CD14-positive monocyte (primary cell): ENCODE measurements at regions not wholly inside any gene's neighbourhood (a gene's known extent, or its start where the extent isn't known, plus 50 kb on each side); places are given as distances from the start of the nearest gene placed in this dataset.

ENCODE experiments used
- DNase-seq, 3 donors: peaks; one replicate each; pipeline ENCODE4 v3.0.0-alpha.2; 2011 to 2022
- H2AFZ ChIP-seq: 2 replicates; pipeline ENCODE4 v1.6.0; 2012; ENCODE audit warnings: mild to moderate bottlenecking, low read depth, low read length, inconsistent platforms; ENCODE audit not compliant: insufficient read depth, poor library complexity, severe bottlenecking
- H3K27ac ChIP-seq, 2 donors: 1 replicate in 1 of 2; 2 replicates in 1 of 2; pipeline ENCODE4 v1.5.1; 2012 to 2013; ENCODE audit warnings: low read length in 2 of 2, control low read depth in 1 of 2, inconsistent platforms in 1 of 2, low read depth in 1 of 2, mild to moderate bottlenecking in 1 of 2
- H3K27me3 ChIP-seq, 2 donors: one replicate each; pipeline versions ENCODE4 v1.6.0 to v1.6.1; 2011 to 2013; ENCODE audit warnings: low read length in 2 of 2; ENCODE audit not compliant: control insufficient read depth in 2 of 2, insufficient read depth in 2 of 2
- H3K36me3 ChIP-seq, 2 donors: replicated peaks in 1 of 2; 1 replicate in 1 of 2; 2 replicates in 1 of 2; pipeline versions ENCODE4 v1.5.1 to v1.6.1; 2012 to 2013; ENCODE audit warnings: low read length in 2 of 2, control low read depth in 1 of 2, inconsistent platforms in 1 of 2, mild to moderate bottlenecking in 1 of 2; ENCODE audit not compliant: insufficient read depth in 2 of 2, control insufficient read depth in 1 of 2
- H3K4me1 ChIP-seq, 2 donors: 1 replicate in 1 of 2; 2 replicates in 1 of 2; pipeline versions ENCODE4 v1.5.1 to v1.6.1; 2012 to 2013; ENCODE audit warnings: low read length in 2 of 2, control low read depth in 1 of 2, inconsistent platforms in 1 of 2, mild to moderate bottlenecking in 1 of 2, moderate library complexity in 1 of 2; ENCODE audit not compliant: insufficient read depth in 2 of 2, control insufficient read depth in 1 of 2
- H3K4me2 ChIP-seq: replicated peaks from 2 replicates; pipeline ENCODE3; 2012; ENCODE audit warnings: low read length, moderate library complexity, mild to moderate bottlenecking; ENCODE audit not compliant: poor library complexity, severe bottlenecking; ENCODE audit errors: extremely low read depth
- H3K4me3 ChIP-seq, 3 experiments: fragments of 200-600 bp in 1 of 3; sonication (generic) in 1 of 3; replicated peaks in 1 of 3; 1 replicate in 2 of 3; 2 replicates in 1 of 3; pipeline ENCODE4 v1.5.1; 2011 to 2013; ENCODE audit warnings: low read length in 3 of 3, mild to moderate bottlenecking in 3 of 3, control low read depth in 2 of 3, low read depth in 2 of 3, inconsistent platforms in 1 of 3, moderate library complexity in 1 of 3
- H3K79me2 ChIP-seq: 2 replicates; pipeline ENCODE4 v1.6.0; 2012; ENCODE audit warnings: mild to moderate bottlenecking, control low read depth, inconsistent platforms, low read length, moderate library complexity; ENCODE audit not compliant: insufficient read depth
- H3K9ac ChIP-seq: 2 replicates; pipeline ENCODE4 v1.6.0; 2017; ENCODE audit warnings: low read length, mild to moderate bottlenecking; ENCODE audit not compliant: insufficient read depth, poor library complexity, severe bottlenecking
- H3K9me3 ChIP-seq, 2 donors: replicated peaks in 1 of 2; 1 replicate in 1 of 2; 2 replicates in 1 of 2; pipeline versions ENCODE4 v1.5.1 to v1.6.1; 2012 to 2013; ENCODE audit warnings: low read length in 2 of 2, control low read depth in 1 of 2; ENCODE audit not compliant: control insufficient read depth in 1 of 2, insufficient read depth in 1 of 2
- H4K20me1 ChIP-seq: 2 replicates; pipeline ENCODE4 v1.6.0; 2012; ENCODE audit warnings: mild to moderate bottlenecking, low read length, control low read depth, moderate library complexity; ENCODE audit not compliant: insufficient read depth
- H3K27ac Mint-ChIP-seq, 7 donors: one replicate each; pipeline ENCODE4 v1.8.0; 2020; ENCODE audit warnings: mild to moderate bottlenecking in 7 of 7, mixed read lengths in 7 of 7, moderate library complexity in 6 of 7, inconsistent platforms in 2 of 7
- H3K27me3 Mint-ChIP-seq, 3 donors: one replicate each; pipeline ENCODE4 v1.8.0; 2021 to 2022; ENCODE audit warnings: low read depth in 3 of 3, mild to moderate bottlenecking in 3 of 3, mixed read lengths in 3 of 3, moderate library complexity in 3 of 3, inconsistent platforms in 1 of 3
- H3K36me3 Mint-ChIP-seq, 2 donors: one replicate each; pipeline ENCODE4 v1.8.0; 2020; ENCODE audit warnings: mixed read lengths in 2 of 2, inconsistent platforms in 1 of 2, mild to moderate bottlenecking in 1 of 2
- H3K4me1 Mint-ChIP-seq: one replicate; pipeline ENCODE4 v1.8.0; 2020; ENCODE audit warnings: mild to moderate bottlenecking, mixed read lengths
- H3K4me3 Mint-ChIP-seq, 2 donors: one replicate each; pipeline ENCODE4 v1.8.0; 2020; ENCODE audit warnings: mild to moderate bottlenecking in 2 of 2, mixed read lengths in 2 of 2, moderate library complexity in 1 of 2
- H3K9me3 Mint-ChIP-seq, 7 donors: one replicate each; pipeline ENCODE4 v1.8.0; 2020 to 2022; ENCODE audit warnings: mixed read lengths in 7 of 7, mild to moderate bottlenecking in 6 of 7, moderate library complexity in 6 of 7, inconsistent platforms in 2 of 7
- WGBS: methylation state at CpG from one replicate; pipeline ENCODE4 v1.1.5; 2013; ENCODE audit warnings: missing lambda C conversion rate; ENCODE audit not compliant: insufficient coverage; 5-methylcytosine and 5-hydroxymethylcytosine counted together
- intact Hi-C, 2 donors: fragments of 100-400 bp; cut with micrococcal nuclease; formaldehyde crosslinking; loops; one replicate each; pipeline versions ENCODE4 v1.15.0 to v1.15.1; 2023
- TF ChIP-seq, protein P1 (sequence below): fragments of 200-600 bp; IDR thresholded peaks from one replicate; pipeline ENCODE4 v1.8.0; 2022; ENCODE audit warnings: antibody characterized with exemption, mild to moderate bottlenecking

DNA sequence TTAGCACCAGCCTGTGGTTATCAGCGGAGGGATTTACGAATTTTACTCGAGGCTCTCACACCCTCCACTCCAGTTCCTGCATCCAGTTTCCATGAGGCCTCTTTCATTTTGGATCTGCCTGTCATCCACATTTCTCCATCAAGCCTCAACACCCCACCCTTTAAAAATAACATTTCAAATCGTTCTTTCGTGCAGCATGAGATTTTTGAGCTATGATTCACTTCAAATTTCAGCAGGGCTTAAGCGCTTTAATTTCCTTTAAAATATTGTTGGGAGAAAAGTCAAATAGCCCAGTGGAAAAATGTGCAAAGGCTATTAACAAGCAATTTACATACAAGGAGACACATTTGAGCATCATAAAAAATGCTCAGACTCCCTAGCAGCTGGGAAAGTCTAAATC is 103.2 kb downstream of the MSX2 start:
- peaks cover 0 to 4% (median 2%) of the 10 kb centered on the region in 7 donors for H3K9me3 Mint-ChIP-seq
- no peaks in the 10 kb centered on the region for H3K36me3 Mint-ChIP-seq
- Histone ChIP-seq H3K79me2 (no peaks in the 10 kb centered on the region), H3K4me3 (no peak overlapping the region), H3K27ac (no peak overlapping the region), H3K9me3 (peaks cover 0 to 2% of the 10 kb centered on the region in 2 donors), H3K4me1 (no peaks in the 10 kb centered on the region), H4K20me1 (no peaks in the 10 kb centered on the region), H3K27me3 (no peaks in the 10 kb centered on the region), H2AFZ (no peak overlapping the region), H3K36me3 (no peaks in the 10 kb centered on the region), H3K4me2 (no peak overlapping the region), H3K9ac (no peak overlapping the region)
- H3K27ac Mint-ChIP-seq: no peak overlapping the region
- DNase-seq: no peak
- peaks cover 0 to 4% (median 3%) of the 10 kb centered on the region in 3 donors for H3K27me3 Mint-ChIP-seq
- H3K4me1 Mint-ChIP-seq: no peaks in the 10 kb centered on the region
- intact Hi-C loops: no loop called here
- WGBS: 95% methylated on average over 3 of the region's 6 CpGs
- TF ChIP-seq, protein P1, sequence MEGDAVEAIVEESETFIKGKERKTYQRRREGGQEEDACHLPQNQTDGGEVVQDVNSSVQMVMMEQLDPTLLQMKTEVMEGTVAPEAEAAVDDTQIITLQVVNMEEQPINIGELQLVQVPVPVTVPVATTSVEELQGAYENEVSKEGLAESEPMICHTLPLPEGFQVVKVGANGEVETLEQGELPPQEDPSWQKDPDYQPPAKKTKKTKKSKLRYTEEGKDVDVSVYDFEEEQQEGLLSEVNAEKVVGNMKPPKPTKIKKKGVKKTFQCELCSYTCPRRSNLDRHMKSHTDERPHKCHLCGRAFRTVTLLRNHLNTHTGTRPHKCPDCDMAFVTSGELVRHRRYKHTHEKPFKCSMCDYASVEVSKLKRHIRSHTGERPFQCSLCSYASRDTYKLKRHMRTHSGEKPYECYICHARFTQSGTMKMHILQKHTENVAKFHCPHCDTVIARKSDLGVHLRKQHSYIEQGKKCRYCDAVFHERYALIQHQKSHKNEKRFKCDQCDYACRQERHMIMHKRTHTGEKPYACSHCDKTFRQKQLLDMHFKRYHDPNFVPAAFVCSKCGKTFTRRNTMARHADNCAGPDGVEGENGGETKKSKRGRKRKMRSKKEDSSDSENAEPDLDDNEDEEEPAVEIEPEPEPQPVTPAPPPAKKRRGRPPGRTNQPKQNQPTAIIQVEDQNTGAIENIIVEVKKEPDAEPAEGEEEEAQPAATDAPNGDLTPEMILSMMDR: no peak
- H3K4me3 Mint-ChIP-seq: no peak overlapping the region

DNA sequence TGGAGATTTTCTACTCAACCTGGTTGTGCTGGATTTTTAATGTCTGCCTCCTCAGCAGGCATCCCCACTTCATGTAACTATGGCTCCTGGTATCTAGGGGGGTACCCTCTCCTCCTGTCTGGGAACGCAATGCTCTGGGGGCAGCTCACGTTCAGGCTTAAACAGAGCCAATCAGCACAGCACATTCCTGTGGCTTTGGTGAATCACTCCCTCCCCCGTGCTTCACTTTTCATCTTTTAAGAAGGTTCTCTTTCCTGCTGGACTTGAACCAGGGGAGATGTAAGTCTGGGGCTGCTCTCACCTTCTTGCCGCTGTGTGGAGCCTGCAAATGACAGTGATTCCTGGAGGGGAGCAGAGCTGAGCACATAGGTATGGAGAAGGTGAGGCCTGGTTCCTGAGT is 101.2 kb downstream of the MSX2 start:
- DNase-seq: no peak

More for the DNA sequence above, 101.2 kb downstream of the MSX2 start:
- Histone ChIP-seq H4K20me1 (no peaks in the 10 kb centered on the region), H3K27me3 (no peaks in the 10 kb centered on the region), H3K9ac (no peak overlapping the region), H3K36me3 (no peaks in the 10 kb centered on the region), H3K4me2 (no peak overlapping the region), H3K27ac (no peak overlapping the region), H2AFZ (no peak overlapping the region), H3K4me1 (no peaks in the 10 kb centered on the region), H3K4me3 (no peak overlapping the region), H3K9me3 (peaks cover 0 to 2% of the 10 kb centered on the region in 2 donors), H3K79me2 (no peaks in the 10 kb centered on the region)
- peaks cover 0 to 4% (median 2%) of the 10 kb centered on the region in 7 donors for H3K9me3 Mint-ChIP-seq
- WGBS: 75% methylated on average over 2 of the region's 4 CpGs
- TF ChIP-seq, protein P1: no peak
- no peaks in the 10 kb centered on the region for H3K36me3 Mint-ChIP-seq
- H3K4me1 Mint-ChIP-seq: no peaks in the 10 kb centered on the region
- H3K27ac Mint-ChIP-seq: no peak overlapping the region
- peaks cover 0 to 4% (median 2%) of the 10 kb centered on the region in 3 donors for H3K27me3 Mint-ChIP-seq
- no peak overlapping the region for H3K4me3 Mint-ChIP-seq
- intact Hi-C loops: no loop called here
